Loucy (cell line): ENCODE measurements at regions not wholly inside any gene's neighbourhood (a gene's known extent, or its start where the extent isn't known, plus 50 kb on each side); places are given as distances from the start of the nearest gene placed in this dataset.

Source experiments
- H2AFZ ChIP-seq: fragments of 200-600 bp; sonication (generic); 2 replicates; pipeline ENCODE4 v1.6.0; 2016; ENCODE audit warnings: antibody characterized with exemption, mild to moderate bottlenecking, low read length, moderate library complexity
- H3F3A ChIP-seq: fragments of 200-600 bp; 2 replicates; pipeline ENCODE4 v1.6.0; 2016; ENCODE audit warnings: antibody characterized with exemption, low read depth, mild to moderate bottlenecking
- H3K27me3 ChIP-seq: fragments of 200-600 bp; sonication (generic); 2 replicates; pipeline ENCODE4 v1.6.1; 2014; ENCODE audit warnings: low read length, mild to moderate bottlenecking; ENCODE audit not compliant: insufficient read depth, poor library complexity, severe bottlenecking
- H3K36me3 ChIP-seq: fragments of 200-600 bp; sonication (generic); 2 replicates; pipeline ENCODE4 v1.6.1; 2016; ENCODE audit warnings: low read length; ENCODE audit not compliant: insufficient read depth
- H3K4me1 ChIP-seq: fragments of 200-600 bp; sonication (generic); 2 replicates; pipeline ENCODE4 v1.5.1; 2014; ENCODE audit warnings: low read length, mild to moderate bottlenecking; ENCODE audit not compliant: insufficient read depth, poor library complexity, severe bottlenecking
- H3K4me2 ChIP-seq: fragments of 200-600 bp; sonication (generic); 2 replicates; pipeline ENCODE4 v1.6.0; 2014; ENCODE audit warnings: antibody characterized with exemption, low read length, low read depth, mild to moderate bottlenecking; ENCODE audit not compliant: poor library complexity, severe bottlenecking
- H3K4me3 ChIP-seq: fragments of 200-600 bp; sonication (generic); 2 replicates; pipeline ENCODE4 v1.5.1; 2014; ENCODE audit warnings: low read length, mild to moderate bottlenecking, mixed read lengths; ENCODE audit not compliant: poor library complexity, severe bottlenecking
- H3K79me2 ChIP-seq: fragments of 200-600 bp; sonication (generic); 2 replicates; pipeline ENCODE4 v1.6.1; 2014; ENCODE audit warnings: low read length; ENCODE audit not compliant: insufficient read depth
- H3K9ac ChIP-seq: fragments of 200-600 bp; sonication (generic); 2 replicates; pipeline ENCODE4 v1.6.0; 2014; ENCODE audit warnings: mild to moderate bottlenecking, low read depth, low read length, moderate library complexity; ENCODE audit not compliant: poor library complexity, severe bottlenecking
- H3K9me2 ChIP-seq: fragments of 200-600 bp; sonication (generic); replicated peaks from 2 replicates; pipeline ENCODE4 v1.6.1; 2016; ENCODE audit warnings: low read depth, low read length, mixed read lengths
- H3K9me3 ChIP-seq: fragments of 200-600 bp; sonication (generic); 2 replicates; pipeline ENCODE4 v1.6.1; 2014; ENCODE audit warnings: mild to moderate bottlenecking, antibody characterized with exemption, low read length, low read depth; ENCODE audit not compliant: insufficient read depth
- H4K20me1 ChIP-seq: fragments of 200-600 bp; sonication (generic); 2 replicates; pipeline ENCODE4 v1.6.0; 2014; ENCODE audit warnings: antibody characterized with exemption, low read length, mild to moderate bottlenecking; ENCODE audit not compliant: insufficient read depth, poor library complexity, severe bottlenecking
- EZH2phosphoT487 ChIP-seq: fragments of 200-600 bp; IDR thresholded peaks from 2 replicates; pipeline ENCODE4 v1.6.1; 2018; ENCODE audit warnings: antibody characterized with exemption, mild to moderate bottlenecking, moderate library complexity, borderline replicate concordance
- TF ChIP-seq, protein P1 (sequence below): fragments of 200-600 bp; sonication (generic); conservative IDR thresholded peaks from 2 replicates; pipeline ENCODE4 v1.5.1; 2014; ENCODE audit warnings: mild to moderate bottlenecking, antibody characterized with exemption, low read length

DNA sequence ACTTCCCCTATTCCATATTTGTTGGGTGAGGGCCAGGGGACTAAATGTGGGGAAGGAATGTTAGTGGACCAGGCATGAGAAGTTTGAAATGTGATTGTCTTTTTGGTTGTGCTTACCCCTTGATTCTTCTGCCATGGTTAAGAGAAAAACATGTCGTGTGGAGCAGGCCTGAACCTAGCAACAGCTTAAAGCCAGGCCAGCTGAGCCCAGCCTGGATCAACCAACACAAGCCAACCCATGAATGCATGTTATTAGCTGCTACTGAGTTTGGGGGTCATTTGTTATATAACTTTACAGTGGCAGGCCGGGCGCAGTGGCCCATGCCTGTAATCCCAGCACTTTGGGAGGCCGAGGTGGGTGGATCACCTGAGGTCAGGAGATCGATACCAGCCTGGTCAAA is 52.4 kb upstream of the TRIO start:
- Histone ChIP-seq H3K9me2 (no peaks in the 10 kb centered on the region), H3K4me2 (no peak overlapping the region), H3K79me2 (no peaks in the 10 kb centered on the region), H3K9me3 (no peaks in the 10 kb centered on the region), H3K27me3 (no peaks in the 10 kb centered on the region), H3F3A (no peaks in the 10 kb centered on the region), H3K36me3 (no peaks in the 10 kb centered on the region), H3K9ac (no peak overlapping the region), H3K4me1 (no peaks in the 10 kb centered on the region), H3K4me3 (no peak overlapping the region), H2AFZ (no peak overlapping the region), H4K20me1 (no peaks in the 10 kb centered on the region)
- TF ChIP-seq, protein P1, sequence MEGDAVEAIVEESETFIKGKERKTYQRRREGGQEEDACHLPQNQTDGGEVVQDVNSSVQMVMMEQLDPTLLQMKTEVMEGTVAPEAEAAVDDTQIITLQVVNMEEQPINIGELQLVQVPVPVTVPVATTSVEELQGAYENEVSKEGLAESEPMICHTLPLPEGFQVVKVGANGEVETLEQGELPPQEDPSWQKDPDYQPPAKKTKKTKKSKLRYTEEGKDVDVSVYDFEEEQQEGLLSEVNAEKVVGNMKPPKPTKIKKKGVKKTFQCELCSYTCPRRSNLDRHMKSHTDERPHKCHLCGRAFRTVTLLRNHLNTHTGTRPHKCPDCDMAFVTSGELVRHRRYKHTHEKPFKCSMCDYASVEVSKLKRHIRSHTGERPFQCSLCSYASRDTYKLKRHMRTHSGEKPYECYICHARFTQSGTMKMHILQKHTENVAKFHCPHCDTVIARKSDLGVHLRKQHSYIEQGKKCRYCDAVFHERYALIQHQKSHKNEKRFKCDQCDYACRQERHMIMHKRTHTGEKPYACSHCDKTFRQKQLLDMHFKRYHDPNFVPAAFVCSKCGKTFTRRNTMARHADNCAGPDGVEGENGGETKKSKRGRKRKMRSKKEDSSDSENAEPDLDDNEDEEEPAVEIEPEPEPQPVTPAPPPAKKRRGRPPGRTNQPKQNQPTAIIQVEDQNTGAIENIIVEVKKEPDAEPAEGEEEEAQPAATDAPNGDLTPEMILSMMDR = no peak
- no peak for TF ChIP-seq EZH2phosphoT487

DNA sequence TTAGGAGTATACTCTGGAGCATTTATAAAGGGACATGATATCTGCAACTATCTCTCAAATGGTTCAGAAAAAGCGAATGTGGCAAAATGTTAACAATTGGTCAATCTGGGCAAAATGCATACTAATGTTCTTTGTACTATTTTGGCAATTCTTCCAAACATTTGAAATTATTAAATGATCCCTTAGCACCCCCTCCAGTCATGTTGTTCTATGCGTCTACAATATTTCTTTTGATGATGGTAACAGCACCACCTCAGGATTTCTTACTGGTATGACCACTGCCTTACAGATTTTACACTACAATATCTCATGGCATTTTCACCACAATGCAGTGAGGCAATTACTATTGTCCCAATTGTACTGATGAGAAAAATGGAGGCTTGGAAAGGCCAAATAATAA is 52.9 kb upstream of the TRIO start:
- H4K20me1 ChIP-seq = no peaks in the 10 kb centered on the region
- H3K4me3 ChIP-seq = no peak overlapping the region
- H3K36me3 ChIP-seq = no peaks in the 10 kb centered on the region
- no peaks in the 10 kb centered on the region for H3K9me3 ChIP-seq
- H3F3A ChIP-seq = no peaks in the 10 kb centered on the region
- H3K4me2 ChIP-seq = no peak overlapping the region
- H3K9ac ChIP-seq = no peak overlapping the region
- no peaks in the 10 kb centered on the region for H3K4me1 ChIP-seq
- TF ChIP-seq EZH2phosphoT487 = no peak
- TF ChIP-seq, protein P1 = no peak
- H3K9me2 ChIP-seq = no peaks in the 10 kb centered on the region
- H3K79me2 ChIP-seq = no peaks in the 10 kb centered on the region
- H2AFZ ChIP-seq = no peak overlapping the region
- H3K27me3 ChIP-seq = no peaks in the 10 kb centered on the region

DNA sequence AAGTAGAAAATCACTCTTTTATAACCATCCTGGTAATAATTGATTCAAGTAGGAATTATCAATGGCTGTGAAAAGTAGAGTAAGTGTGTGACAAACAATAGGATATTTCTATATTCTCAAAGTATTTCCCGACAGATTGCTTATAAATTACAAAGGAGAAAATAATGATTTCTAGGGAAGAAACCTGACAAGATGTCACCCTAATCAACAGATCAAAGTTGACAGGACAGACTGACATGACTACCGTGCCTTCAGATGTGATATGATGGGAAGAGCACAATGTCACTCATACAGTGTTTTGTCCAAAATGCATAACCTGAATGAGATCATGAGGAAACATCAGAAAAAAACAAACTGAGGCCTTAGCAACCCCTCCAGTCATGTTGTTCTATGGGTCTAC is 53.9 kb upstream of the TRIO start:
- no peaks in the 10 kb centered on the region for H3K9me2 ChIP-seq
- H3K4me3 ChIP-seq = no peak overlapping the region
- H3K79me2 ChIP-seq = no peaks in the 10 kb centered on the region
- no peak overlapping the region for H2AFZ ChIP-seq
- no peak overlapping the region for H3K9ac ChIP-seq
- TF ChIP-seq, protein P1 = no peak
- no peak for TF ChIP-seq EZH2phosphoT487
- no peak overlapping the region for H3K4me2 ChIP-seq
- no peaks in the 10 kb centered on the region for H3K9me3 ChIP-seq
- no peaks in the 10 kb centered on the region for H3F3A ChIP-seq
- no peaks in the 10 kb centered on the region for H3K27me3 ChIP-seq
- H3K36me3 ChIP-seq = no peaks in the 10 kb centered on the region
- H3K4me1 ChIP-seq = no peaks in the 10 kb centered on the region
- no peaks in the 10 kb centered on the region for H4K20me1 ChIP-seq
